ENCODE measurements at regions not wholly inside any gene's neighbourhood (a gene's known extent, or its start where the extent isn't known, plus 50 kb on each side); places are given as distances from the start of the nearest gene placed in this dataset.

DNA sequence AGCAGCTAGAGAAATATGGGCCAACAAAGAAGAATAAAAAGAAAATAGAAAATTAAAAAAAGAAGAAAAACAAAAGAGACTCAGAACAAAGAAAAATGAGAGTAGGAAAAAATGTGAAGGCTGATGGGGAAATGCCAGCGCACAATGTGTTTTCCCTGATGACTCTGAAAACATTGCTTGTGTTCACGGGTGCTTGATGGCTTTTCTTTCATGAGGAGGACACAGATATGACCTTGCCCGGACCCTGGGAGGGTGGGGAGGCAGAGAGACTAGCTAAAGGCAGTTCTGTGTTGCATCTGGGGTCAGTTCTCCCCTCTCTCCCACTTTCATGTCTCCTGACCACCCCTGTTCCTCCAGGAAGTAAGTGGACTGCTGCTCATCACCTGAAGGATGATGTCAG, 125.9 kb downstream of the MOBP start:
- Histone ChIP-seq H3K4me3 (ENCODE audit: severe bottlenecking) (no peak overlapping the region), H3K4me1 (ENCODE audit: insufficient read depth, poor library complexity, severe bottlenecking) (no peaks in the 10 kb centered on the region), H3K27ac (ENCODE audit: poor library complexity, severe bottlenecking) (no peak overlapping the region), H3K9me3 (ENCODE audit: severe bottlenecking) (no peaks in the 10 kb centered on the region), H3K27me3 (ENCODE audit: insufficient read depth, poor library complexity, severe bottlenecking) (no peaks in the 10 kb centered on the region), H3K36me3 (ENCODE audit: low read depth) (no peaks in the 10 kb centered on the region)
- no peak for ATAC-seq (ENCODE audit: low read depth)
- TF ChIP-seq, protein P1, sequence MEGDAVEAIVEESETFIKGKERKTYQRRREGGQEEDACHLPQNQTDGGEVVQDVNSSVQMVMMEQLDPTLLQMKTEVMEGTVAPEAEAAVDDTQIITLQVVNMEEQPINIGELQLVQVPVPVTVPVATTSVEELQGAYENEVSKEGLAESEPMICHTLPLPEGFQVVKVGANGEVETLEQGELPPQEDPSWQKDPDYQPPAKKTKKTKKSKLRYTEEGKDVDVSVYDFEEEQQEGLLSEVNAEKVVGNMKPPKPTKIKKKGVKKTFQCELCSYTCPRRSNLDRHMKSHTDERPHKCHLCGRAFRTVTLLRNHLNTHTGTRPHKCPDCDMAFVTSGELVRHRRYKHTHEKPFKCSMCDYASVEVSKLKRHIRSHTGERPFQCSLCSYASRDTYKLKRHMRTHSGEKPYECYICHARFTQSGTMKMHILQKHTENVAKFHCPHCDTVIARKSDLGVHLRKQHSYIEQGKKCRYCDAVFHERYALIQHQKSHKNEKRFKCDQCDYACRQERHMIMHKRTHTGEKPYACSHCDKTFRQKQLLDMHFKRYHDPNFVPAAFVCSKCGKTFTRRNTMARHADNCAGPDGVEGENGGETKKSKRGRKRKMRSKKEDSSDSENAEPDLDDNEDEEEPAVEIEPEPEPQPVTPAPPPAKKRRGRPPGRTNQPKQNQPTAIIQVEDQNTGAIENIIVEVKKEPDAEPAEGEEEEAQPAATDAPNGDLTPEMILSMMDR (IDR thresholded peaks at IDR 0.05; ENCODE audit: poor library complexity, severe bottlenecking) = no peak
- DNase-seq (ENCODE audit: low spot score) = no peak

DNA sequence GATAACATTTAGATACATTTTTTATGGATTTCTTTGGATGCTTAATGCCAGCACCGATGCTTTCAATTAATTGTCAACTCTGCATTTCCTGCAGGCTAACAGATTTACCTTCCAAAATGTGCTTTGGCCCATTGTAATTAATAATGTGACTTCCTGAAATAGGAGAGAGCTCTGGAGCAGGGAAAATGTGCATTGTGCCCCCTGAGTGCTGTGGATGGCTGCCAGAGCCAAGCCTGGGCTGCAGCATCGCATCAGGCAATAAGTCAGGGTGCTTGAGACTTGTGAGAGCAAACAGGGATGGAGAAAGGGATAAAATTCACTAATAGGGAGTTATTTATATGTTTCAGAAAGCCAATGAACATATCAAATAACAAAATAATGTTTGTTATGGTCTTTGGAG, 133.8 kb downstream of the MOBP start:
- ATAC-seq (ENCODE audit: low read depth) = no peak
- H3K4me1 ChIP-seq (ENCODE audit: insufficient read depth, poor library complexity, severe bottlenecking) = no peaks in the 10 kb centered on the region
- H3K27me3 ChIP-seq (ENCODE audit: insufficient read depth, poor library complexity, severe bottlenecking) = no peaks in the 10 kb centered on the region
- no peak overlapping the region for H3K4me3 ChIP-seq (ENCODE audit: severe bottlenecking)
- no peaks in the 10 kb centered on the region for H3K9me3 ChIP-seq (ENCODE audit: severe bottlenecking)
- TF ChIP-seq, protein P1 (IDR thresholded peaks at IDR 0.05; ENCODE audit: poor library complexity, severe bottlenecking) = no peak
- DNase-seq (ENCODE audit: low spot score) = no peak
- H3K36me3 ChIP-seq (ENCODE audit: low read depth) = no peaks in the 10 kb centered on the region
- H3K27ac ChIP-seq (ENCODE audit: poor library complexity, severe bottlenecking) = no peak overlapping the region

DNA sequence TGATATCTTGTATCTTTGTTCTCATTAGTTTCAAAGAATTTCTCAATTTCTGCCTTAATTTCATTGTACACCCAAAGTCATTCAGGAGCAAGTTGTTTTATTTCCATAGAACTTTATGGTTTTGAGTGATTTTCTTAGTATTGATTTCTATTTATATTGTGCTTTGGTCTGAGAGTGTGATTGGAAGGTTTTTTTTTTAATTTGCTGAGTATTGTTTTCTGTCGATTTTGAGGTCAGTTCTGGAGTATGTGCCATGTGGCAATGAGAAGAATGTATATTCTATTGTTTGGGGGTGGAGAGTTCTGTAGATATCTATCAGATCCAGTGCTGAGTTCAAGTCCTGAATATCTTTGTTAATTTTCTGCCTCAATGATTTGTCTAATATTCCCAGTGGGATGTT, 138.4 kb downstream of the MOBP start:
- Histone ChIP-seq H3K4me3 (ENCODE audit: severe bottlenecking) (no peak overlapping the region), H3K36me3 (ENCODE audit: low read depth) (no peaks in the 10 kb centered on the region), H3K27me3 (ENCODE audit: insufficient read depth, poor library complexity, severe bottlenecking) (peaks cover 3% of the 10 kb centered on the region), H3K27ac (ENCODE audit: poor library complexity, severe bottlenecking) (no peak overlapping the region), H3K9me3 (ENCODE audit: severe bottlenecking) (no peaks in the 10 kb centered on the region), H3K4me1 (ENCODE audit: insufficient read depth, poor library complexity, severe bottlenecking) (no peaks in the 10 kb centered on the region)
- ATAC-seq (ENCODE audit: low read depth) (no peak), DNase-seq (ENCODE audit: low spot score) (no peak)
- TF ChIP-seq, protein P1 (IDR thresholded peaks at IDR 0.05; ENCODE audit: poor library complexity, severe bottlenecking) = no peak

DNA sequence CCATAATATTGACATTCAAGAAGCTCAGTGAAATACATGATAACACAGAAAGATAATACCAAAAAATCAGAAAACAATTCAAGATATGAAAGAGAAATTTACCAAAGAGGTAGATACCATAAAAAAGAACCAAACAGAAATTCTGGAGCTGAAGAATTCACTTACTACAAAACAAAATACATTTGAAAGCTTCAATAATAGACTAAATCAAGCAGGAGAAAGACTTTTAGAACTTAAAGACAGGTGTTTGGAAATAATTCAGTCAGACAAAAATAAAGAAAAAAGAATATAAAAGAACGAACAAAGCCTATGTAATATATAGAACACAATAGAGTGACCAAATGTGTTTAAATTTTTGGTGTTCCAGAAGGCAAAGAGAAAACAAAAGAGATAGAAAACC, 158.7 kb downstream of the MOBP start:
- no peak overlapping the region for H3K27ac ChIP-seq (ENCODE audit: poor library complexity, severe bottlenecking)

DNA sequence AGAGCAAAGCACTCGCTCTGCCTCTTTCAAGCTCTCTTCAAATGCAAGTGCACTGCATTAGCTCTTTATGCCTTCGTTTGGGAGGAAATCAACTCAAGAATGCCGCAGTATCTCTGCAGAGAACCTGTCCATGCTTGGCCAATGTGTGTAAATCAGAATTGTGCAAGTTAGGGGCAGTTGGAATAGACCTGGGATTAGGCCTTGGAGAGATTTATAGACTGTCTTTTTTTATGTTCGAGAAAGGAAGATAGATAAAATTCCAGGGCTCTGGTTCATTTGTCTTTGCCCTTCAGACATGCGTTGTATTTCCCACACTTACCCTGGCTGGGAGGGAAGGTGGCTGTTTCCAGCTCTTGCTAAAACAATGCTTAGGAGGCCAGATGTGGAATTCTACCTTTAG, 163.7 kb downstream of the MOBP start:
- Histone ChIP-seq H3K4me1 (ENCODE audit: insufficient read depth, poor library complexity, severe bottlenecking) (no peaks in the 10 kb centered on the region), H3K27me3 (ENCODE audit: insufficient read depth, poor library complexity, severe bottlenecking) (no peaks in the 10 kb centered on the region), H3K4me3 (ENCODE audit: severe bottlenecking) (no peak overlapping the region), H3K9me3 (ENCODE audit: severe bottlenecking) (no peaks in the 10 kb centered on the region), H3K27ac (ENCODE audit: poor library complexity, severe bottlenecking) (no peak overlapping the region), H3K36me3 (ENCODE audit: low read depth) (no peaks in the 10 kb centered on the region)
- TF ChIP-seq, protein P1 (IDR thresholded peaks at IDR 0.05; ENCODE audit: poor library complexity, severe bottlenecking) = no peak
- DNase-seq (ENCODE audit: low spot score) (no peak), ATAC-seq (ENCODE audit: low read depth) (no peak)

More for the DNA sequence above, 158.7 kb downstream of the MOBP start:
- TF ChIP-seq, protein P1 (IDR thresholded peaks at IDR 0.05; ENCODE audit: poor library complexity, severe bottlenecking) = no peak
- no peaks in the 10 kb centered on the region for H3K36me3 ChIP-seq (ENCODE audit: low read depth)
- H3K27me3 ChIP-seq (ENCODE audit: insufficient read depth, poor library complexity, severe bottlenecking) = peaks cover 9% of the 10 kb centered on the region
- no peak for DNase-seq (ENCODE audit: low spot score)
- H3K9me3 ChIP-seq (ENCODE audit: severe bottlenecking) = no peaks in the 10 kb centered on the region
- H3K4me3 ChIP-seq (ENCODE audit: severe bottlenecking) = no peak overlapping the region
- no peaks in the 10 kb centered on the region for H3K4me1 ChIP-seq (ENCODE audit: insufficient read depth, poor library complexity, severe bottlenecking)
- no peak for ATAC-seq (ENCODE audit: low read depth)
